Loucy (cell line): ENCODE measurements at regions not wholly inside any gene's neighbourhood (a gene's known extent, or its start where the extent isn't known, plus 50 kb on each side); places are given as distances from the start of the nearest gene placed in this dataset.
"Not testable (repeated sequence)": the region's sequence is repeated elsewhere in the genome, so short reads cannot be mapped to it uniquely, and the experiment has no call there.

ENCODE experiments used
- H2AFZ ChIP-seq: fragments of 200-600 bp; sonication (generic); 2 replicates; pipeline ENCODE4 v1.6.0; 2016; ENCODE audit warnings: antibody characterized with exemption, mild to moderate bottlenecking, low read length, moderate library complexity
- H3F3A ChIP-seq: fragments of 200-600 bp; 2 replicates; pipeline ENCODE4 v1.6.0; 2016; ENCODE audit warnings: antibody characterized with exemption, low read depth, mild to moderate bottlenecking
- H3K27me3 ChIP-seq: fragments of 200-600 bp; sonication (generic); 2 replicates; pipeline ENCODE4 v1.6.1; 2014; ENCODE audit warnings: low read length, mild to moderate bottlenecking; ENCODE audit not compliant: insufficient read depth, poor library complexity, severe bottlenecking
- H3K36me3 ChIP-seq: fragments of 200-600 bp; sonication (generic); 2 replicates; pipeline ENCODE4 v1.6.1; 2016; ENCODE audit warnings: low read length; ENCODE audit not compliant: insufficient read depth
- H3K4me1 ChIP-seq: fragments of 200-600 bp; sonication (generic); 2 replicates; pipeline ENCODE4 v1.5.1; 2014; ENCODE audit warnings: low read length, mild to moderate bottlenecking; ENCODE audit not compliant: insufficient read depth, poor library complexity, severe bottlenecking
- H3K4me2 ChIP-seq: fragments of 200-600 bp; sonication (generic); 2 replicates; pipeline ENCODE4 v1.6.0; 2014; ENCODE audit warnings: antibody characterized with exemption, low read length, low read depth, mild to moderate bottlenecking; ENCODE audit not compliant: poor library complexity, severe bottlenecking
- H3K4me3 ChIP-seq: fragments of 200-600 bp; sonication (generic); 2 replicates; pipeline ENCODE4 v1.5.1; 2014; ENCODE audit warnings: low read length, mild to moderate bottlenecking, mixed read lengths; ENCODE audit not compliant: poor library complexity, severe bottlenecking
- H3K79me2 ChIP-seq: fragments of 200-600 bp; sonication (generic); 2 replicates; pipeline ENCODE4 v1.6.1; 2014; ENCODE audit warnings: low read length; ENCODE audit not compliant: insufficient read depth
- H3K9ac ChIP-seq: fragments of 200-600 bp; sonication (generic); 2 replicates; pipeline ENCODE4 v1.6.0; 2014; ENCODE audit warnings: mild to moderate bottlenecking, low read depth, low read length, moderate library complexity; ENCODE audit not compliant: poor library complexity, severe bottlenecking
- H3K9me2 ChIP-seq: fragments of 200-600 bp; sonication (generic); replicated peaks from 2 replicates; pipeline ENCODE4 v1.6.1; 2016; ENCODE audit warnings: low read depth, low read length, mixed read lengths
- H3K9me3 ChIP-seq: fragments of 200-600 bp; sonication (generic); 2 replicates; pipeline ENCODE4 v1.6.1; 2014; ENCODE audit warnings: mild to moderate bottlenecking, antibody characterized with exemption, low read length, low read depth; ENCODE audit not compliant: insufficient read depth
- H4K20me1 ChIP-seq: fragments of 200-600 bp; sonication (generic); 2 replicates; pipeline ENCODE4 v1.6.0; 2014; ENCODE audit warnings: antibody characterized with exemption, low read length, mild to moderate bottlenecking; ENCODE audit not compliant: insufficient read depth, poor library complexity, severe bottlenecking

GRCh38 chr2:131607056-131607455 is 79.4 kb downstream of the CCDC74A start:
- not testable (repeated sequence) for H3K9me2 ChIP-seq, H2AFZ ChIP-seq, H3F3A ChIP-seq, H3K79me2 ChIP-seq, H3K36me3 ChIP-seq, H3K9ac ChIP-seq, H3K4me3 ChIP-seq, H3K4me1 ChIP-seq, H3K27me3 ChIP-seq, H3K9me3 ChIP-seq, H4K20me1 ChIP-seq, H3K4me2 ChIP-seq

- not testable (repeated sequence) for H3K9me3 ChIP-seq, H3K4me2 ChIP-seq, H3K4me3 ChIP-seq, H3K4me1 ChIP-seq, H4K20me1 ChIP-seq, H2AFZ ChIP-seq, H3K9ac ChIP-seq, H3F3A ChIP-seq, H3K36me3 ChIP-seq, H3K9me2 ChIP-seq, H3K27me3 ChIP-seq, H3K79me2 ChIP-seq
These were observed 86.9 kb downstream of the CCDC74A start for GRCh38 chr2:131614539-131614938.

GRCh38 chr2:131618320-131618719 is 90.6 kb downstream of the CCDC74A start:
- not testable (repeated sequence) for H4K20me1 ChIP-seq, H3K27me3 ChIP-seq, H2AFZ ChIP-seq, H3K4me3 ChIP-seq, H3K9me3 ChIP-seq, H3K4me1 ChIP-seq, H3K4me2 ChIP-seq, H3F3A ChIP-seq, H3K9ac ChIP-seq, H3K79me2 ChIP-seq, H3K9me2 ChIP-seq, H3K36me3 ChIP-seq

- H2AFZ ChIP-seq, H3K27me3 ChIP-seq, H3K4me3 ChIP-seq, H3K79me2 ChIP-seq, H3K9me2 ChIP-seq, H3K9ac ChIP-seq, H3F3A ChIP-seq, H4K20me1 ChIP-seq, H3K36me3 ChIP-seq, H3K9me3 ChIP-seq, H3K4me1 ChIP-seq, H3K4me2 ChIP-seq: not testable (repeated sequence)
These were observed 95.2 kb downstream of the CCDC74A start for GRCh38 chr2:131622874-131623273.

GRCh38 chr2:131626011-131626410 is 98.3 kb downstream of the CCDC74A start:
- H3K79me2 ChIP-seq, H3K4me2 ChIP-seq: not testable (repeated sequence)

GRCh38 chr2:131626565-131626964 is 98.9 kb downstream of the CCDC74A start:
- H4K20me1 ChIP-seq, H3K9me3 ChIP-seq, H3K4me2 ChIP-seq, H3K4me3 ChIP-seq, H3K4me1 ChIP-seq, H3K36me3 ChIP-seq, H3F3A ChIP-seq, H2AFZ ChIP-seq, H3K9ac ChIP-seq, H3K9me2 ChIP-seq, H3K27me3 ChIP-seq, H3K79me2 ChIP-seq: not testable (repeated sequence)

More at GRCh38 chr2:131626011-131626410, 98.3 kb downstream of the CCDC74A start:
- H3K9me3 ChIP-seq, H3F3A ChIP-seq, H3K36me3 ChIP-seq, H3K4me3 ChIP-seq, H3K4me1 ChIP-seq, H2AFZ ChIP-seq, H3K27me3 ChIP-seq, H3K9ac ChIP-seq, H4K20me1 ChIP-seq, H3K9me2 ChIP-seq: not testable (repeated sequence)

GRCh38 chr2:131627777-131628176 is 100.1 kb downstream of the CCDC74A start:
- H2AFZ ChIP-seq, H3K36me3 ChIP-seq, H3K9me2 ChIP-seq, H3K9ac ChIP-seq, H4K20me1 ChIP-seq, H3F3A ChIP-seq, H3K79me2 ChIP-seq, H3K4me3 ChIP-seq, H3K9me3 ChIP-seq, H3K27me3 ChIP-seq, H3K4me2 ChIP-seq, H3K4me1 ChIP-seq: not testable (repeated sequence)

- H3K4me1 ChIP-seq, H3K79me2 ChIP-seq, H3F3A ChIP-seq, H3K36me3 ChIP-seq, H3K4me3 ChIP-seq, H3K9me2 ChIP-seq, H3K9ac ChIP-seq, H4K20me1 ChIP-seq, H3K9me3 ChIP-seq, H3K27me3 ChIP-seq, H3K4me2 ChIP-seq, H2AFZ ChIP-seq: not testable (repeated sequence)
These were observed 104.0 kb downstream of the CCDC74A start for GRCh38 chr2:131631648-131632047.
